Neuronal stem cell (in vitro differentiated cells): ENCODE measurements at regions not wholly inside any gene's neighbourhood (a gene's known extent, or its start where the extent isn't known, plus 50 kb on each side); places are given as distances from the start of the nearest gene placed in this dataset.

Experiments used
- DNase-seq: peaks from one replicate; pipeline ENCODE4 v3.0.0-alpha.2; 2013; ENCODE audit warnings: low spot score
- H2AFZ ChIP-seq: one replicate; pipeline ENCODE4 v1.6.1; 2013; ENCODE audit warnings: mild to moderate bottlenecking, low read length, inconsistent platforms
- H2AK5ac ChIP-seq: 2 replicates; pipeline ENCODE4 v1.6.1; 2013; ENCODE audit warnings: low read depth, mild to moderate bottlenecking, inconsistent platforms, low read length, moderate library complexity, mixed read lengths
- H2BK120ac ChIP-seq: 2 replicates; pipeline ENCODE4 v1.6.1; 2013; ENCODE audit warnings: low read depth, mild to moderate bottlenecking, inconsistent platforms, low read length, moderate library complexity, mixed read lengths
- H2BK12ac ChIP-seq: one replicate; pipeline ENCODE4 v1.6.1; 2013; ENCODE audit warnings: low read length, inconsistent platforms
- H2BK15ac ChIP-seq: 2 replicates; pipeline ENCODE4 v1.6.1; 2013; ENCODE audit warnings: mild to moderate bottlenecking, low read length, inconsistent platforms, mixed read lengths
- H2BK5ac ChIP-seq: one replicate; pipeline ENCODE4 v1.6.1; 2013; ENCODE audit warnings: inconsistent platforms, mild to moderate bottlenecking, low read length, moderate library complexity
- H3K14ac ChIP-seq: one replicate; pipeline ENCODE4 v1.6.1; 2013; ENCODE audit warnings: low read length, inconsistent platforms
- H3K18ac ChIP-seq: 2 replicates; pipeline ENCODE4 v1.6.1; 2013; ENCODE audit warnings: low read length, inconsistent platforms
- H3K23ac ChIP-seq: 2 replicates; pipeline ENCODE4 v1.6.1; 2013; ENCODE audit warnings: low read depth, mild to moderate bottlenecking, mixed read lengths, low read length, inconsistent platforms; ENCODE audit not compliant: poor library complexity
- H3K27ac ChIP-seq: replicated peaks from 3 replicates; pipeline ENCODE4 v1.5.1; 2013; ENCODE audit warnings: low read length, inconsistent platforms
- H3K27me3 ChIP-seq, 3 experiments: 2 replicates each; pipeline ENCODE4 v1.6.1; 2013; ENCODE audit warnings: low read length in 3 of 3, mild to moderate bottlenecking in 2 of 3, inconsistent platforms in 1 of 3, low read depth in 1 of 3, mixed read lengths in 1 of 3, moderate library complexity in 1 of 3; ENCODE audit not compliant: control insufficient read depth in 3 of 3, insufficient read depth in 3 of 3
- H3K36me3 ChIP-seq, 2 donors: replicated peaks in 1 of 2; 2 replicates each; pipeline ENCODE4 v1.6.1; 2013; ENCODE audit warnings: low read length in 2 of 2; ENCODE audit not compliant: control insufficient read depth in 2 of 2, insufficient read depth in 2 of 2
- H3K4ac ChIP-seq: 2 replicates; pipeline ENCODE4 v1.6.1; 2013; ENCODE audit warnings: inconsistent platforms, mild to moderate bottlenecking, low read length, moderate library complexity
- H3K4me1 ChIP-seq, 2 donors: 1 replicate in 1 of 2; 2 replicates in 1 of 2; pipeline ENCODE4 v1.6.1; 2013; ENCODE audit warnings: low read length in 2 of 2, low read depth in 1 of 2; ENCODE audit not compliant: control insufficient read depth in 2 of 2, insufficient read depth in 1 of 2
- H3K4me2 ChIP-seq: one replicate; pipeline ENCODE4 v1.6.1; 2013; ENCODE audit warnings: mild to moderate bottlenecking, low read length, inconsistent platforms; ENCODE audit not compliant: insufficient read depth, poor library complexity, severe bottlenecking
- H3K4me3 ChIP-seq, 2 donors: 2 replicates each; pipeline ENCODE4 v1.5.1; 2013; ENCODE audit warnings: low read length in 2 of 2, mild to moderate bottlenecking in 2 of 2, inconsistent platforms in 1 of 2, moderate library complexity in 1 of 2
- H3K79me1 ChIP-seq: one replicate; pipeline ENCODE4 v1.6.1; 2013; ENCODE audit warnings: low read depth, mild to moderate bottlenecking, inconsistent platforms, low read length, moderate library complexity
- H3K9ac ChIP-seq: one replicate; pipeline ENCODE4 v1.6.1; 2013; ENCODE audit warnings: mild to moderate bottlenecking, low read depth, low read length, inconsistent platforms; ENCODE audit not compliant: poor library complexity
- H3K9me3 ChIP-seq, 2 donors: replicated peaks in 1 of 2; 2 replicates each; pipeline versions ENCODE3 to v1.6.1; 2013; ENCODE audit warnings: low read length in 2 of 2, mild to moderate bottlenecking in 2 of 2, inconsistent platforms in 1 of 2, low read depth in 1 of 2, mixed read lengths in 1 of 2, moderate library complexity in 1 of 2; ENCODE audit not compliant: control insufficient read depth in 2 of 2, insufficient read depth in 1 of 2
- H4K8ac ChIP-seq: one replicate; pipeline ENCODE4 v1.6.1; 2013; ENCODE audit warnings: low read depth, mild to moderate bottlenecking, inconsistent platforms, low read length, moderate library complexity
- H4K91ac ChIP-seq: one replicate; pipeline ENCODE4 v1.6.1; 2013; ENCODE audit warnings: low read length, low read depth, mild to moderate bottlenecking, inconsistent platforms; ENCODE audit not compliant: poor library complexity
- WGBS, 2 donors: extraction: QIAGEN DNeasy Blood & Tissue Kit; methylation state at CpG; one replicate each; pipeline ENCODE4 v1.1.7; 2013; ENCODE audit warnings: missing lambda C conversion rate in 2 of 2, mixed read lengths in 1 of 2; ENCODE audit not compliant: insufficient read length in 2 of 2, insufficient replicate concordance in 1 of 2; ENCODE audit errors: extremely low coverage in 2 of 2; 5-methylcytosine and 5-hydroxymethylcytosine counted together

GRCh38 chr18:25595274-25596060 lies 243.5 kb upstream of the ZNF521 start:
- H3K4ac ChIP-seq: no peak overlapping the region
- H2AK5ac ChIP-seq: no peak overlapping the region
- no peak overlapping the region for H3K14ac ChIP-seq
- H3K9me3 ChIP-seq: no peaks in the 10 kb centered on the region
- H3K4me1 ChIP-seq: peaks cover 0 to 7% of the 10 kb centered on the region in 2 donors
- no peak overlapping the region for H3K4me2 ChIP-seq
- no peak overlapping the region for H4K8ac ChIP-seq
- H2BK15ac ChIP-seq: no peak overlapping the region
- H2BK12ac ChIP-seq: no peak overlapping the region
- no peak overlapping the region for H2AFZ ChIP-seq
- H3K4me3 ChIP-seq: no peak overlapping the region
- H3K27me3 ChIP-seq: no peaks in the 10 kb centered on the region
- no peak overlapping the region for H4K91ac ChIP-seq
- no peak for DNase-seq
- no peak overlapping the region for H3K18ac ChIP-seq
- no peak overlapping the region for H3K23ac ChIP-seq
- no CpG with 5 or more reads among the region's 7 CpGs for WGBS, 2 donors
- no peak overlapping the region for H3K27ac ChIP-seq
- H3K79me1 ChIP-seq: no peaks in the 10 kb centered on the region
- no peak overlapping the region for H2BK120ac ChIP-seq
- no peak overlapping the region for H2BK5ac ChIP-seq
- no peak overlapping the region for H3K9ac ChIP-seq
- H3K36me3 ChIP-seq: no peaks in the 10 kb centered on the region

- no peak overlapping the region for H2BK120ac ChIP-seq
- no peak overlapping the region for H4K8ac ChIP-seq
- no peak overlapping the region for H3K4me2 ChIP-seq
- H3K4ac ChIP-seq: no peak overlapping the region
- H3K14ac ChIP-seq: no peak overlapping the region
- H3K18ac ChIP-seq: no peak overlapping the region
- no peak for DNase-seq
- no peak overlapping the region for H3K4me3 ChIP-seq
- no peaks in the 10 kb centered on the region for H3K27me3 ChIP-seq
- H2AFZ ChIP-seq: no peak overlapping the region
- H2BK12ac ChIP-seq: no peak overlapping the region
- no peaks in the 10 kb centered on the region for H3K9me3 ChIP-seq
- H3K23ac ChIP-seq: no peak overlapping the region
- no peaks in the 10 kb centered on the region for H3K36me3 ChIP-seq
- no peaks in the 10 kb centered on the region for H3K79me1 ChIP-seq
- no peak overlapping the region for H3K27ac ChIP-seq
- no peak overlapping the region for H4K91ac ChIP-seq
- no CpG with 5 or more reads among the region's 1 CpG for WGBS, 2 donors
- H3K4me1 ChIP-seq: peaks cover 0 to 7% of the 10 kb centered on the region in 2 donors
- no peak overlapping the region for H2BK15ac ChIP-seq
- H2BK5ac ChIP-seq: no peak overlapping the region
- H2AK5ac ChIP-seq: no peak overlapping the region
- no peak overlapping the region for H3K9ac ChIP-seq
Observed at GRCh38 chr18:25594351-25594750, 242.4 kb upstream of the ZNF521 start.

GRCh38 chr18:25592804-25593360 lies 240.9 kb upstream of the ZNF521 start:
- Histone ChIP-seq H2BK120ac (no peak overlapping the region), H3K27me3 (no peaks in the 10 kb centered on the region), H3K14ac (no peak overlapping the region), H3K79me1 (no peaks in the 10 kb centered on the region), H3K4me3 (no peak overlapping the region), H2BK12ac (no peak overlapping the region), H3K4me2 (no peak overlapping the region), H2AK5ac (no peak overlapping the region), H3K9ac (no peak overlapping the region), H3K36me3 (no peaks in the 10 kb centered on the region), H3K9me3 (peaks cover 4 to 6% of the 10 kb centered on the region in 2 donors), H3K4ac (no peak overlapping the region), H3K23ac (no peak overlapping the region), H3K27ac (no peak overlapping the region), H2BK15ac (no peak overlapping the region), H3K4me1 (peaks cover 0 to 7% of the 10 kb centered on the region in 2 donors), H2BK5ac (no peak overlapping the region), H2AFZ (no peak overlapping the region), H3K18ac (no peak overlapping the region), H4K8ac (no peak overlapping the region), H4K91ac (no peak overlapping the region)
- WGBS, 2 donors: no CpG with 5 or more reads among the region's 2 CpGs
- no peak for DNase-seq

- H3K27ac ChIP-seq: no peak overlapping the region
- no peak overlapping the region for H3K9ac ChIP-seq
- no peak overlapping the region for H3K4me2 ChIP-seq
- H3K23ac ChIP-seq: no peak overlapping the region
- H2BK15ac ChIP-seq: no peak overlapping the region
- no peak for DNase-seq
- no peak overlapping the region for H2AFZ ChIP-seq
- no peak overlapping the region for H3K4ac ChIP-seq
- H3K9me3 ChIP-seq: peaks cover 4 to 6% of the 10 kb centered on the region in 2 donors
- H3K27me3 ChIP-seq: no peaks in the 10 kb centered on the region
- no peaks in the 10 kb centered on the region for H3K4me1 ChIP-seq
- no peak overlapping the region for H2BK120ac ChIP-seq
- no peak overlapping the region for H3K18ac ChIP-seq
- H3K4me3 ChIP-seq: no peak overlapping the region
- H3K36me3 ChIP-seq: no peaks in the 10 kb centered on the region
- H4K8ac ChIP-seq: no peak overlapping the region
- H4K91ac ChIP-seq: no peak overlapping the region
- H3K14ac ChIP-seq: no peak overlapping the region
- no CpG with 5 or more reads among the region's 8 CpGs for WGBS, 2 donors
- H2BK12ac ChIP-seq: no peak overlapping the region
- H2AK5ac ChIP-seq: no peak overlapping the region
- no peak overlapping the region for H2BK5ac ChIP-seq
- H3K79me1 ChIP-seq: no peaks in the 10 kb centered on the region
Observed at GRCh38 chr18:25590456-25590855, 238.5 kb upstream of the ZNF521 start.
